HG02759 (cell line): ENCODE measurements at regions not wholly inside any gene's neighbourhood (a gene's known extent, or its start where the extent isn't known, plus 50 kb on each side); places are given as distances from the start of the nearest gene placed in this dataset.
"Not testable (repeated sequence)": the region's sequence is repeated elsewhere in the genome, so short reads cannot be mapped to it uniquely, and the experiment has no call there.

Experiments
- ATAC-seq: cut with Tn5 transposase; IDR thresholded peaks from one replicate; pipeline ENCODE4 v1.9.1; 2021; ENCODE audit warnings: mild to moderate bottlenecking, moderate library complexity; ENCODE audit not compliant: unreplicated experiment

GRCh38 chr13:73327579-73327978 is 268.8 kb downstream of the KLF5 start:
- no peak for ATAC-seq

GRCh38 chr13:73325723-73326558 is 267.1 kb downstream of the KLF5 start:
- peak; percentile 70 for ATAC-seq

GRCh38 chr13:73324842-73325722 is 266.3 kb downstream of the KLF5 start:
- no peak for ATAC-seq

GRCh38 chr13:73323615-73324014 is 264.8 kb downstream of the KLF5 start:
- ATAC-seq = no peak

GRCh38 chr13:73321043-73321442 is 262.2 kb downstream of the KLF5 start:
- peak; percentile 48 for ATAC-seq

GRCh38 chr13:73317140-73317539 is 258.3 kb downstream of the KLF5 start:
- no peak for ATAC-seq

GRCh38 chr13:73310366-73310765 is 251.6 kb downstream of the KLF5 start:
- no peak for ATAC-seq

- ATAC-seq = no peak
These were observed 248.7 kb downstream of the KLF5 start for GRCh38 chr13:73307481-73307880.

- no peak for ATAC-seq
These were observed 247.9 kb downstream of the KLF5 start for GRCh38 chr13:73306688-73307087.

- ATAC-seq = no peak
These were observed 245.6 kb downstream of the KLF5 start for GRCh38 chr13:73304442-73304841.

GRCh38 chr13:73303851-73304250 is 245.0 kb downstream of the KLF5 start:
- ATAC-seq = no peak

GRCh38 chr13:73301622-73302021 is 242.8 kb downstream of the KLF5 start:
- not testable (repeated sequence) for ATAC-seq

GRCh38 chr13:73300718-73301425 is 242.1 kb downstream of the KLF5 start:
- no peak for ATAC-seq

- no peak for ATAC-seq
These were observed 241.0 kb downstream of the KLF5 start for GRCh38 chr13:73299787-73300186.

GRCh38 chr13:73293913-73294523 is 235.2 kb downstream of the KLF5 start:
- no peak for ATAC-seq

- ATAC-seq = no peak
These were observed 233.3 kb downstream of the KLF5 start for GRCh38 chr13:73292127-73292526.

GRCh38 chr13:73290844-73291243 is 232.0 kb downstream of the KLF5 start:
- ATAC-seq = no peak

GRCh38 chr13:73288596-73288995 is 229.8 kb downstream of the KLF5 start:
- no peak for ATAC-seq

- no peak for ATAC-seq
These were observed 229.0 kb downstream of the KLF5 start for GRCh38 chr13:73287831-73288230.

- ATAC-seq = no peak
These were observed 228.3 kb downstream of the KLF5 start for GRCh38 chr13:73286942-73287620.
